PFSK-1 (cell line): ENCODE measurements at regions not wholly inside any gene's neighbourhood (a gene's known extent, or its start where the extent isn't known, plus 50 kb on each side); places are given as distances from the start of the nearest gene placed in this dataset.

Experiments used
- FOXP2 ChIP-seq: optimal IDR thresholded peaks from 2 replicates; pipeline ENCODE3; 2011; ENCODE audit warnings: borderline replicate concordance, control low read depth, inconsistent platforms; ENCODE audit not compliant: insufficient read depth; ENCODE audit errors: extremely low read length, extremely low read depth
- POLR2AphosphoS5 ChIP-seq: IDR thresholded peaks from 2 replicates; pipeline ENCODE4 v1.6.1; 2012; ENCODE audit warnings: low read depth, mild to moderate bottlenecking, control low read depth, low read length, moderate library complexity
- SIN3A ChIP-seq: IDR thresholded peaks from 2 replicates; pipeline ENCODE4 v1.6.1; 2012; ENCODE audit warnings: mild to moderate bottlenecking, low read length, moderate library complexity, borderline replicate concordance; ENCODE audit not compliant: insufficient read depth
- TAF1 ChIP-seq: IDR thresholded peaks from 2 replicates; pipeline ENCODE4 v1.6.1; 2012; ENCODE audit warnings: low read length, control low read depth, borderline replicate concordance; ENCODE audit not compliant: insufficient read depth
- TF ChIP-seq, protein P1 (sequence below), 2 experiments: IDR thresholded peaks; 2 replicates each; pipeline versions ENCODE4 v1.6.1 to v1.8.0; 2011 to 2012; ENCODE audit warnings: low read depth in 2 of 2, low read length in 2 of 2, control low read depth in 1 of 2, inconsistent platforms in 1 of 2, mild to moderate bottlenecking in 1 of 2, moderate library complexity in 1 of 2; ENCODE audit not compliant: insufficient read depth in 1 of 2

DNA sequence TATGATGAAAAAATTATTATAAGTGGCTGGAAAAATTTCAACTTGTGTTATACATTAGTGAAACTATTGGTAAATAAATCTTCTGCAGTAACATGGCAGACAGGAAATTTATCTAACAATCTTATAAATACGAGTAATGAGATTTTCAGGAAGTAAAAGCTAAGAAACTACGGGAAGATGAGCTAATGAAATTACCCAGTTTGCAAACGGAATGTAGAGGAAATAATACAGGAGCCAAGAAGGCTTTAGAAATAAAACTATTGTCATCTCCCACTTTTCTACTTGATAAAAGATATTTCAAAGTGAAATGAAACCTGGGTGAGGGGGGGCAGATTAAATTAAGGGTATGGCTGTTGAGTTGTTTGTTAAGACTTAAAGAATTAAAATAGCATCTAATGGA lies 332.5 kb upstream of the SORCS1 start:
- no peak for TF ChIP-seq TAF1
- no peak for TF ChIP-seq SIN3A
- TF ChIP-seq POLR2AphosphoS5: no peak
- TF ChIP-seq, protein P1, sequence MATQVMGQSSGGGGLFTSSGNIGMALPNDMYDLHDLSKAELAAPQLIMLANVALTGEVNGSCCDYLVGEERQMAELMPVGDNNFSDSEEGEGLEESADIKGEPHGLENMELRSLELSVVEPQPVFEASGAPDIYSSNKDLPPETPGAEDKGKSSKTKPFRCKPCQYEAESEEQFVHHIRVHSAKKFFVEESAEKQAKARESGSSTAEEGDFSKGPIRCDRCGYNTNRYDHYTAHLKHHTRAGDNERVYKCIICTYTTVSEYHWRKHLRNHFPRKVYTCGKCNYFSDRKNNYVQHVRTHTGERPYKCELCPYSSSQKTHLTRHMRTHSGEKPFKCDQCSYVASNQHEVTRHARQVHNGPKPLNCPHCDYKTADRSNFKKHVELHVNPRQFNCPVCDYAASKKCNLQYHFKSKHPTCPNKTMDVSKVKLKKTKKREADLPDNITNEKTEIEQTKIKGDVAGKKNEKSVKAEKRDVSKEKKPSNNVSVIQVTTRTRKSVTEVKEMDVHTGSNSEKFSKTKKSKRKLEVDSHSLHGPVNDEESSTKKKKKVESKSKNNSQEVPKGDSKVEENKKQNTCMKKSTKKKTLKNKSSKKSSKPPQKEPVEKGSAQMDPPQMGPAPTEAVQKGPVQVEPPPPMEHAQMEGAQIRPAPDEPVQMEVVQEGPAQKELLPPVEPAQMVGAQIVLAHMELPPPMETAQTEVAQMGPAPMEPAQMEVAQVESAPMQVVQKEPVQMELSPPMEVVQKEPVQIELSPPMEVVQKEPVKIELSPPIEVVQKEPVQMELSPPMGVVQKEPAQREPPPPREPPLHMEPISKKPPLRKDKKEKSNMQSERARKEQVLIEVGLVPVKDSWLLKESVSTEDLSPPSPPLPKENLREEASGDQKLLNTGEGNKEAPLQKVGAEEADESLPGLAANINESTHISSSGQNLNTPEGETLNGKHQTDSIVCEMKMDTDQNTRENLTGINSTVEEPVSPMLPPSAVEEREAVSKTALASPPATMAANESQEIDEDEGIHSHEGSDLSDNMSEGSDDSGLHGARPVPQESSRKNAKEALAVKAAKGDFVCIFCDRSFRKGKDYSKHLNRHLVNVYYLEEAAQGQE (IDR thresholded peaks at IDR 0.05; ENCODE audit: insufficient read depth in 1 of 2, low read depth in 2 of 2, low read length in 2 of 2): no peak
- TF ChIP-seq FOXP2: no peak

DNA sequence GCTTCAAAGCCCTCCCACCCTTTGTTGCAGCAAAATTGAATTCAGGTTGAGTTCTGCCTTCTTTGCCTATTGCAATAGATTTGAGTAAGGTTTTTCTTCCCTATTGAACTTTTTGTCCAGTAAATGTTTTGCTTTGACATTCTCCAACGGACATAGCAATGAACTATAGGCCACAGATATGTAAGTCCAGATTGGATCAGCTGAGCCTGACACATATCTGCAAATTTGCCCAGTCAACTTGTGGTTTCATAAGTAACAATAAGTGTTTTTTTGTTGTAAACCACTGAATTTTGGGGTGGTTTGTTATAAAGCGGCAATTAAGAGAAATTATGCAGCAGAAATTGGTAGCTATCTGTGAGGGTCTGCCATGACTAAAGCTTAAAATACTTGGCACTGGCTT lies 332.1 kb upstream of the SORCS1 start:
- no peak for TF ChIP-seq POLR2AphosphoS5
- no peak for TF ChIP-seq SIN3A
- no peak for TF ChIP-seq TAF1
- TF ChIP-seq FOXP2: no peak
- TF ChIP-seq, protein P1 (IDR thresholded peaks at IDR 0.05; ENCODE audit: insufficient read depth in 1 of 2, low read depth in 2 of 2, low read length in 2 of 2): no peak

DNA sequence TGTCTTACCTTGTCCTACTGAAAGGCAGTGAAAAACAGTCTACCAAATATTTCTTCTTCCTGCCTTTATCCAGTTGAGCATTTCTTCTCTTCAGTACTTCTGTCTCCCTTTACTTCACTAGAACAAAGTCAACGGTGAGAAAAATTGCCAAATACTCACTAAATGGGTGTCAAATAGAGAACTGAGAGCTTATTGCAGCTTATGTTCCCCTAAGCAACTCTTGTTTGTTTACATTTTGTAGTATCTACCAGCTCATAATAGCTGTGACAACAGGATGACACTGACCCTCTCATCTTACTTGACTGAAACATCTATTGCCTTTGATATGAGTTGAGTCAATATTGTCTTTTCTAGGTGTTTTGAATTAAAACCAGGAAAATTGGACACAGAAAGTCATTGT lies 327.9 kb upstream of the SORCS1 start:
- TF ChIP-seq POLR2AphosphoS5: no peak
- TF ChIP-seq, protein P1 (IDR thresholded peaks at IDR 0.05; ENCODE audit: insufficient read depth in 1 of 2, low read depth in 2 of 2, low read length in 2 of 2): no peak
- TF ChIP-seq TAF1: no peak
- no peak for TF ChIP-seq SIN3A
- TF ChIP-seq FOXP2: no peak

DNA sequence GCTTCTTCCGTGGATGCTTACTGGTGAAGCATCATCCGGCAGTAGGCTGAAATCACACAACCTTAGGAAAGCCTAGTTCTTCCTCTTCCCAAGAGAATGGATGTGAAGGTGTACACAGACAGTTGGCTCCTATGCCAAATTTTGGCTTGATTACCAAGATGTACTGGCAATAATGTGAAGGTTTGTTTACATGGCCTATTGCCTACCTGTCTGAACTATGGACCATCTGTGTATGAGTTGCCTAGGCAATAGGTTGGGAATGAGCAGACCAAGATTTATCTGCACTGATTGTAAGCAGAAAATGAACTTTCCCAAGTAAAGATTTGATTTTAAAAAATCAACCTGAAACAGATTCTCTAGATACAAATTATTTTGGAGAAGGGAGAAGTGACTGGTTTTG lies 325.9 kb upstream of the SORCS1 start:
- no peak for TF ChIP-seq SIN3A
- TF ChIP-seq, protein P1 (IDR thresholded peaks at IDR 0.05; ENCODE audit: insufficient read depth in 1 of 2, low read depth in 2 of 2, low read length in 2 of 2): no peak
- no peak for TF ChIP-seq POLR2AphosphoS5
- TF ChIP-seq FOXP2: no peak
- TF ChIP-seq TAF1: no peak

DNA sequence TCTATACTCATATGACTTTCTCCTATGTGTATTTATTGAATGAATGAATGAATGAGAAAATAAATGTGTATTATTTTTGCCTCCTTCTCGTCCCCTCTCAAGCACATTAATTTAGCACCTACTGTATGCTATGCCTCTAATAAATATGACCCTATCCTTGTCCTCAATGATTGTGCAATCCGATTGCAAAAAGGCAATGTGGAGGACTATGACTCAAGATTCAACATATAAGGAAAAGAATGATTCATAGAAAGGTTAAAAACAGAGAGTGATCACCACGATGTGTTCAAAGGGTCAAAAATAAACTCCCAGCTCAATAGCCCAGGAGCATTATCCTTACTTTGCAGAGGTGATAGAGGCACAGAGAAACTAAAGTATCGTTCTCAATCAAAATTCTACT lies 322.8 kb upstream of the SORCS1 start:
- TF ChIP-seq, protein P1 (IDR thresholded peaks at IDR 0.05; ENCODE audit: insufficient read depth in 1 of 2, low read depth in 2 of 2, low read length in 2 of 2): no peak
- no peak for TF ChIP-seq FOXP2
- no peak for TF ChIP-seq TAF1
- TF ChIP-seq SIN3A: no peak
- TF ChIP-seq POLR2AphosphoS5: no peak
